CD4-positive, alpha-beta T cell treated with Interleukin-17A for 1 hour (primary cell): ENCODE measurements at regions not wholly inside any gene's neighbourhood (a gene's known extent, or its start where the extent isn't known, plus 50 kb on each side); places are given as distances from the start of the nearest gene placed in this dataset.

Experiments used
- DNase-seq: peaks from one replicate; pipeline ENCODE4 v3.0.0-alpha.2; 2020

DNA sequence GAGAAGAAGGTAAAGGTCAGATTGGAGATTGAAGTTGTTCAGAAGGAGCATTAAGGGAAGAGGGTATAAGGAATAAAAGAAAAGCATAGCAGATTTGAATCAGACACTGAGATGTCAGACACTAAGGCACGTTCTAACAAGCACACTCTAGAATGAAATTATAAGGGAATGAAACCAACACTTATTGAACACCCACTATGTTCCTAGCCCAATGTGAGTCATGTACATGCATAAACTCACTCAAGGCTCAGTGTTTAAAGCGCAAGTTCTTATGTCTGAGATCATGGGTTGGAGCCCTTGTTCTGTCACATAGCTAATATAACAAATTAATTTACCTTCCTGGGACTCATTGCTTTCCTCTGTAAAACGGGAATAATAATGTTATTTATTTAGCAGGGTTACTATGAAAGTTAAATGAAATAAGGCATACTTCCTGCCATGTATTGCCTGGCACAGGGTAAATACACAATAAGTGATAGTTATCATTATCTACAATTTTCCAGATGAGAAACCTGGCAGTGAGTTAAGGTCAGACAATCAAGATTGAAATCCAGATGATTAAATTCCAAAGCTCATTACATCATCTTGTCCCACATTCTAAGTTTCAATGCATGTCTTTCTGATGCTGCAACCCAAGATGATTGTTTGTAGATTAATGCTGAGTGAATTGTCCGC, 68.3 kb upstream of the DACH1 start:
- no peak for DNase-seq

DNA sequence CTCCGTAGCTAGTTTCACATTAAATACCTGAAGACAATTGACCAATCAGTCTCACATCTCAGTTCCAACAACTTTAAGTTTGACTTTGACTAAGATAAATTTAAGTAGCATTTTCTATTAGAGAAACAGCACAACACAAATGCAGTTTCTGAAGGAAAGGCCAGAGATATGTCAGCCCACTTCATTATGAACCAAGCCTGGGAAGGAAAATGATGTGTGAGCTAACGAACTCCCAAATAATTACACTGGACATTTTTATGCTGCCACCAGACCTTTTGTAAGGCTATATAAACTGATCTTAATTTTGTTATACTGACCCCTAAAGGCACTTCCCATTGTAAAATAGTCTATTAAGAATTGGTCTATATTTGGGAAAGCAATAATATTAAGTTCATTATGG, 57.9 kb upstream of the DACH1 start:
- no peak for DNase-seq

DNA sequence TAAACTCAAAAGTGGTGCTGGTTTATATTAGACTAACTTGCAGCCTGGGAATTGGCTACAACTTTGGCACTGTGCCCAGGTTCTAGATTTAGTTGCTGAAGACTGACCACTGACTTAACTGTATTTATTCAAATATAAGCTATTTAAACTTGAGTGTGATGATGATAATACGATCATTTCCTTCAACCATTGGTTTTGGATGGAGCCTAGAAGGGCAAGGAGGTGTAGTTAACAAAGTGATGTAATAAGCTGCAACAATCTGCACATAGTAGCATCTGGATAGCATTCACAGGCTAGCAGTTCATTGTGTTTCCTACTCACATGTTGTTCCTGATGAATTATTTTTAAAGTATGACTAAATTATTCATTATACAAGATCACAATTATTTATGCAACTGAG, 55.2 kb upstream of the DACH1 start:
- DNase-seq = no peak
